H1 (cell line): ENCODE measurements at regions not wholly inside any gene's neighbourhood (a gene's known extent, or its start where the extent isn't known, plus 50 kb on each side); places are given as distances from the start of the nearest gene placed in this dataset.

Source experiments
- CTCF ChIA-PET: fragments of 300-600 bp; sonication (Branson Sonifier 250); formaldehyde crosslinking; loops from one replicate; lab custom pipeline; 2021; ENCODE audit not compliant: partially characterized antibody; lab: Charles Lee
- POLR2A ChIA-PET: fragments of 300-600 bp; sonication (Branson Sonifier 250); formaldehyde crosslinking; loops from one replicate; lab custom pipeline; 2021; ENCODE audit warnings: inconsistent platforms; ENCODE audit not compliant: partially characterized antibody; lab: Charles Lee
- DNase-seq, 2 experiments: peaks; one replicate each; pipeline versions ENCODE4 v3.0.0 to v3.0.0-alpha.2; 2010 to 2022; ENCODE audit warnings: low spot score in 2 of 2, low read depth in 1 of 2, mixed read lengths in 1 of 2
- FAIRE-seq: peaks from 2 replicates; lab custom pipeline; 2011; peaks lifted over from hg19 to GRCh38; lab: Jason Lieb, UNC
- H2AFZ ChIP-seq: 2 replicates; pipeline ENCODE4 v1.8.1; 2012; ENCODE audit warnings: low read length, inconsistent platforms
- H2AK5ac ChIP-seq: 2 replicates; pipeline ENCODE4 v1.6.1; 2013; ENCODE audit warnings: low read depth, low read length
- H2BK120ac ChIP-seq: replicated peaks from 2 replicates; pipeline ENCODE3; 2013; ENCODE audit warnings: low read depth, low read length, inconsistent platforms
- H2BK12ac ChIP-seq: 2 replicates; pipeline ENCODE4 v1.6.1; 2013; ENCODE audit warnings: low read depth, low read length
- H2BK15ac ChIP-seq: 2 replicates; pipeline ENCODE4 v1.6.1; 2013; ENCODE audit warnings: low read length
- H2BK20ac ChIP-seq: 2 replicates; pipeline ENCODE4 v1.6.1; 2013; ENCODE audit warnings: low read length
- H2BK5ac ChIP-seq: 2 replicates; pipeline ENCODE4 v1.6.1; 2013; ENCODE audit warnings: low read depth, low read length
- H3K14ac ChIP-seq: 2 replicates; pipeline ENCODE4 v1.6.1; 2013; ENCODE audit warnings: inconsistent platforms; ENCODE audit not compliant: insufficient read length
- H3K18ac ChIP-seq: 2 replicates; pipeline ENCODE4 v1.6.1; 2013; ENCODE audit warnings: low read length; ENCODE audit errors: extremely low read depth
- H3K23ac ChIP-seq: 2 replicates; pipeline ENCODE4 v1.6.1; 2013; ENCODE audit warnings: inconsistent platforms; ENCODE audit not compliant: insufficient read length
- H3K23me2 ChIP-seq: 2 replicates; pipeline ENCODE4 v1.6.1; 2013; ENCODE audit warnings: low read depth, low read length
- H3K27ac ChIP-seq: 2 replicates; pipeline ENCODE4 v1.6.1; 2011; ENCODE audit warnings: low read depth, low read length, inconsistent platforms
- H3K27me3 ChIP-seq, 4 experiments: replicated peaks in 1 of 4; 1 replicate in 1 of 4; 2 replicates in 3 of 4; pipeline versions ENCODE4 v1.6.1 to v1.8.1; 2011 to 2013; ENCODE audit warnings: low read length in 3 of 4, mild to moderate bottlenecking in 3 of 4, inconsistent platforms in 2 of 4, mixed read lengths in 2 of 4, moderate library complexity in 1 of 4; ENCODE audit not compliant: control insufficient read depth in 3 of 4, insufficient read depth in 3 of 4; ENCODE audit errors: extremely low read depth in 1 of 4
- H3K36me3 ChIP-seq, 4 experiments: 2 replicates each; pipeline versions ENCODE4 v1.6.1 to v1.8.1; 2011 to 2013; ENCODE audit warnings: mild to moderate bottlenecking in 4 of 4, low read length in 3 of 4, moderate library complexity in 2 of 4, control low read depth in 1 of 4, inconsistent platforms in 1 of 4; ENCODE audit not compliant: insufficient read depth in 4 of 4, control insufficient read depth in 2 of 4
- H3K4ac ChIP-seq: replicated peaks from 2 replicates; pipeline ENCODE3; 2013; ENCODE audit warnings: low read length, low read depth, mixed read lengths, inconsistent platforms; ENCODE audit not compliant: insufficient read length
- H3K4me1 ChIP-seq, 4 experiments: replicated peaks in 1 of 4; 1 replicate in 1 of 4; 2 replicates in 3 of 4; pipeline versions ENCODE4 v1.6.1 to v1.8.1; 2011 to 2013; ENCODE audit warnings: low read length in 3 of 4, inconsistent platforms in 2 of 4, mixed read lengths in 1 of 4; ENCODE audit not compliant: insufficient read depth in 4 of 4, control insufficient read depth in 3 of 4
- H3K4me2 ChIP-seq, 2 experiments: 2 replicates each; pipeline versions ENCODE4 v1.6.1 to v1.8.1; 2011 to 2013; ENCODE audit warnings: low read depth in 2 of 2, low read length in 2 of 2, control low read depth in 1 of 2, inconsistent platforms in 1 of 2, mild to moderate bottlenecking in 1 of 2; ENCODE audit not compliant: insufficient read depth in 1 of 2
- H3K4me3 ChIP-seq, 4 experiments: fragments of 200-600, 300-600 bp in 1 of 4; sonication (generic), shearing (Covaris generic), sonication (Bioruptor Twin) in 1 of 4; 2 replicates each; pipeline versions ENCODE4 v1.5.1 to v1.8.1; 2011 to 2016; ENCODE audit warnings: low read length in 4 of 4, low read depth in 3 of 4, control low read depth in 2 of 4, inconsistent platforms in 2 of 4, mild to moderate bottlenecking in 2 of 4, mixed read lengths in 1 of 4, moderate library complexity in 1 of 4; ENCODE audit not compliant: insufficient read depth in 2 of 4; ENCODE audit errors: extremely low read depth in 1 of 4
- H3K56ac ChIP-seq: replicated peaks from 2 replicates; pipeline ENCODE3; 2013; ENCODE audit warnings: low read depth, mild to moderate bottlenecking, mixed read lengths, low read length, inconsistent platforms; ENCODE audit not compliant: insufficient read length
- H3K79me1 ChIP-seq: 2 replicates; pipeline ENCODE4 v1.6.1; 2013; ENCODE audit warnings: low read depth, low read length, control low read depth
- H3K79me2 ChIP-seq, 2 experiments: 2 replicates each; pipeline versions ENCODE4 v1.6.1 to v1.8.1; 2012 to 2013; ENCODE audit warnings: low read length in 2 of 2, mild to moderate bottlenecking in 2 of 2, inconsistent platforms in 1 of 2; ENCODE audit not compliant: insufficient read depth in 2 of 2, control insufficient read depth in 1 of 2
- H3K9ac ChIP-seq, 4 experiments: replicated peaks in 1 of 4; 1 replicate in 1 of 4; 2 replicates in 3 of 4; pipeline versions ENCODE4 v1.6.1 to v1.8.1; 2011 to 2013; ENCODE audit warnings: low read depth in 3 of 4, low read length in 3 of 4, control low read depth in 2 of 4, mild to moderate bottlenecking in 2 of 4, moderate library complexity in 2 of 4, inconsistent platforms in 1 of 4; ENCODE audit errors: extremely low read depth in 1 of 4
- H3K9me3 ChIP-seq, 2 experiments: 2 replicates each; pipeline versions ENCODE4 v1.6.1 to v1.8.1; 2012 to 2013; ENCODE audit warnings: mild to moderate bottlenecking in 2 of 2, moderate library complexity in 2 of 2, control low read depth in 1 of 2, inconsistent platforms in 1 of 2, low read depth in 1 of 2, low read length in 1 of 2, mixed read lengths in 1 of 2; ENCODE audit not compliant: insufficient read depth in 2 of 2
- H4K20me1 ChIP-seq, 2 experiments: replicated peaks in 1 of 2; 2 replicates each; pipeline versions ENCODE3 to v1.8.1; 2011 to 2013; ENCODE audit warnings: inconsistent platforms in 2 of 2, low read length in 2 of 2, mild to moderate bottlenecking in 1 of 2; ENCODE audit not compliant: insufficient read depth in 2 of 2, control insufficient read depth in 1 of 2
- H4K5ac ChIP-seq: 2 replicates; pipeline ENCODE4 v1.6.1; 2013; ENCODE audit warnings: low read length, low read depth, mixed read lengths, inconsistent platforms; ENCODE audit not compliant: insufficient read length
- H4K8ac ChIP-seq: 2 replicates; pipeline ENCODE4 v1.8.0; 2013; ENCODE audit warnings: mild to moderate bottlenecking, moderate library complexity, low read length, inconsistent platforms; ENCODE audit not compliant: insufficient read depth; ENCODE audit errors: extremely low read depth
- H4K91ac ChIP-seq: replicated peaks from 2 replicates; pipeline ENCODE3; 2013; ENCODE audit warnings: low read length, mixed read lengths, inconsistent platforms; ENCODE audit not compliant: insufficient read length
- HDAC2 ChIP-seq, 2 experiments: fragments of 300-600 bp in 1 of 2; sonication (generic) in 1 of 2; IDR thresholded peaks; 2 replicates each; pipeline ENCODE4 v1.6.1; 2011 to 2012; ENCODE audit warnings: low read depth in 2 of 2, low read length in 2 of 2, mild to moderate bottlenecking in 2 of 2, moderate library complexity in 2 of 2, borderline replicate concordance in 1 of 2, inconsistent platforms in 1 of 2
- JUN ChIP-seq: IDR thresholded peaks from 2 replicates; pipeline ENCODE4 v1.6.1; 2011; ENCODE audit warnings: low read depth, mild to moderate bottlenecking, improper control_type of control experiment, low read length
- MAX ChIP-seq: IDR thresholded peaks from 2 replicates; pipeline ENCODE4 v1.6.1; 2012; ENCODE audit warnings: inconsistent platforms
- RFX5 ChIP-seq: IDR thresholded peaks from 2 replicates; pipeline ENCODE4 v1.6.1; 2011; ENCODE audit warnings: low read depth, low read length, improper control_type of control experiment, borderline replicate concordance
- SAP30 ChIP-seq: fragments of 300-600 bp; sonication (generic); IDR thresholded peaks from 2 replicates; pipeline ENCODE4 v1.7.1; 2012; ENCODE audit warnings: low read length, moderate library complexity, mild to moderate bottlenecking, inconsistent platforms; ENCODE audit not compliant: insufficient read depth, insufficient replicate concordance
- SP2 ChIP-seq: IDR thresholded peaks from 2 replicates; pipeline ENCODE4 v1.6.1; 2012; ENCODE audit warnings: mild to moderate bottlenecking, low read length, inconsistent platforms
- TAF1 ChIP-seq: IDR thresholded peaks from 2 replicates; pipeline ENCODE4 v1.6.1; 2011; ENCODE audit warnings: mild to moderate bottlenecking, low read depth, low read length
- WGBS, 2 experiments: shearing (Covaris generic) in 1 of 2; methylation state at CpG; one replicate each; pipeline versions ENCODE4 v1.1.6 to v1.1.7; 2013 to 2015; ENCODE audit warnings: low lambda C conversion rate in 2 of 2, mixed read lengths in 2 of 2, inconsistent platforms in 1 of 2, low coverage in 1 of 2, missing lambda C conversion rate in 1 of 2; ENCODE audit not compliant: insufficient replicate concordance in 2 of 2, insufficient coverage in 1 of 2, insufficient read length in 1 of 2; ENCODE audit errors: extremely low coverage in 1 of 2, missing lambda C conversion rate in 1 of 2; 5-methylcytosine and 5-hydroxymethylcytosine counted together

GRCh38 chr4:188989371-188989770 lies 850.1 kb downstream of the TRIML1 start:
- CTCF ChIA-PET: no interaction called here
- no peaks in the 10 kb centered on the region for H3K27me3 ChIP-seq
- H3K27ac ChIP-seq: no peak overlapping the region
- FAIRE-seq: no peak
- H3K9me3 ChIP-seq: peaks cover 2 to 5% of the 10 kb centered on the region in 2 experiments; a peak in 1 of 4 replicates
- H3K9ac ChIP-seq: no peak overlapping the region
- H2AFZ ChIP-seq: no peak overlapping the region
- no peak overlapping the region for H2AK5ac ChIP-seq
- no peak overlapping the region for H3K4me2 ChIP-seq
- no peaks in the 10 kb centered on the region for H3K23me2 ChIP-seq
- no peak overlapping the region for H4K5ac ChIP-seq
- no peak overlapping the region for H2BK120ac ChIP-seq
- no peak overlapping the region for H3K18ac ChIP-seq
- H3K4ac ChIP-seq: no peak overlapping the region
- H3K14ac ChIP-seq: no peak overlapping the region
- H3K23ac ChIP-seq: no peak overlapping the region
- POLR2A ChIA-PET: no interaction called here
- H2BK20ac ChIP-seq: no peak overlapping the region
- H3K4me1 ChIP-seq: no peaks in the 10 kb centered on the region
- H2BK5ac ChIP-seq: no peak overlapping the region
- no peak for DNase-seq
- H2BK12ac ChIP-seq: no peak overlapping the region
- H4K91ac ChIP-seq: no peak overlapping the region
- no peaks in the 10 kb centered on the region for H3K79me2 ChIP-seq
- 94% methylated on average over 3 of the region's 3 CpGs; no CpG with 5 or more reads in 1 of the 2 experiments for WGBS, 2 experiments
- H3K36me3 ChIP-seq: peaks cover 0 to 2% (median 0%) of the 10 kb centered on the region in 4 experiments; a peak in 3 of 8 replicates
- no peaks in the 10 kb centered on the region for H3K79me1 ChIP-seq
- H4K8ac ChIP-seq: no peak overlapping the region
- no peak overlapping the region for H3K4me3 ChIP-seq
- no peaks in the 10 kb centered on the region for H4K20me1 ChIP-seq
- no peak overlapping the region for H3K56ac ChIP-seq
- H2BK15ac ChIP-seq: no peak overlapping the region
- TF ChIP-seq MAX: no peak
- no peak for TF ChIP-seq RFX5
- no peak for TF ChIP-seq SAP30
- TF ChIP-seq TAF1: no peak
- no peak for TF ChIP-seq SP2
- TF ChIP-seq HDAC2 (IDR thresholded peaks at IDR 0.05; ENCODE audit: borderline replicate concordance in 1 of 2, low read depth in 2 of 2, low read length in 2 of 2): no peak
- TF ChIP-seq JUN: no peak
